ENCODE measurements at regions not wholly inside any gene's neighbourhood (a gene's known extent, or its start where the extent isn't known, plus 50 kb on each side); places are given as distances from the start of the nearest gene placed in this dataset.

DNA sequence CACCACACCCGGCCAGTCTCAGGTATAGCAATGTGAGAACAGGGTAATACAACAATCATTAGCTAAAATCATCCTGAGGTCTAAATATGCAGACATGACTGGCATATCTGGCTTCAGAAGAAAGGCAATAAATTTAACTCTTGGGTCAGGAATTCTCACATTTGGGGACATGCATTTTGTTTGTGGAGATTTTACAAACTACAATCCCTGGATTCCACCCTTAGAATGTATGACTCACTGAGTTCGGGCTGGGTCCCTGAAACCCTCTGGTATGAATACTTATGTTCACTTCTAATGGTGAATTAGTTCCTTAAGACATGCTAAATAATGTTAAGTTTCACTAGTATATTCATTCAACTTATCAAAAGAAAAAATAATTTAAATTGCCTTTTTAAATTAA lies 98.9 kb upstream of the HMGA2 start:
- Histone ChIP-seq H3K36me3 (ENCODE audit: low read depth) (no peaks in the 10 kb centered on the region), H3K27ac (no peak overlapping the region), H3K79me2 (ENCODE audit: low read depth) (no peaks in the 10 kb centered on the region), H3K9me2 (ENCODE audit: insufficient read depth) (0 out of 2 replicates have a peak, but pooled peaks cover 4% of the 10 kb centered on the region), H3K4me3 (no peak overlapping the region), H3K4me1 (replicated peaks; ENCODE audit: insufficient read depth) (no peaks in the 10 kb centered on the region), H3K9me3 (ENCODE audit: insufficient read depth, low read depth) (no peaks in the 10 kb centered on the region; the same call in 1 of the 2 replicates), H4K20me1 (ENCODE audit: insufficient read depth) (no peaks in the 10 kb centered on the region), H2AFZ (no peak overlapping the region), H3K27me3 (ENCODE audit: insufficient read depth, low read depth) (no peaks in the 10 kb centered on the region), H3K4me2 (no peak overlapping the region), H3F3A (ENCODE audit: insufficient read depth, low read depth) (no peaks in the 10 kb centered on the region)
- no peak for DNase-seq
- ChIA-PET POLR2A (ENCODE audit: unreplicated experiment) (no interaction called here), CTCF (no interaction called here)
- TF ChIP-seq EZH2 (IDR thresholded peaks at IDR 0.05; ENCODE audit: low read depth): no peak
- TF ChIP-seq, protein P1, sequence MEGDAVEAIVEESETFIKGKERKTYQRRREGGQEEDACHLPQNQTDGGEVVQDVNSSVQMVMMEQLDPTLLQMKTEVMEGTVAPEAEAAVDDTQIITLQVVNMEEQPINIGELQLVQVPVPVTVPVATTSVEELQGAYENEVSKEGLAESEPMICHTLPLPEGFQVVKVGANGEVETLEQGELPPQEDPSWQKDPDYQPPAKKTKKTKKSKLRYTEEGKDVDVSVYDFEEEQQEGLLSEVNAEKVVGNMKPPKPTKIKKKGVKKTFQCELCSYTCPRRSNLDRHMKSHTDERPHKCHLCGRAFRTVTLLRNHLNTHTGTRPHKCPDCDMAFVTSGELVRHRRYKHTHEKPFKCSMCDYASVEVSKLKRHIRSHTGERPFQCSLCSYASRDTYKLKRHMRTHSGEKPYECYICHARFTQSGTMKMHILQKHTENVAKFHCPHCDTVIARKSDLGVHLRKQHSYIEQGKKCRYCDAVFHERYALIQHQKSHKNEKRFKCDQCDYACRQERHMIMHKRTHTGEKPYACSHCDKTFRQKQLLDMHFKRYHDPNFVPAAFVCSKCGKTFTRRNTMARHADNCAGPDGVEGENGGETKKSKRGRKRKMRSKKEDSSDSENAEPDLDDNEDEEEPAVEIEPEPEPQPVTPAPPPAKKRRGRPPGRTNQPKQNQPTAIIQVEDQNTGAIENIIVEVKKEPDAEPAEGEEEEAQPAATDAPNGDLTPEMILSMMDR (conservative IDR thresholded peaks at IDR 0.05): no peak
- intact Hi-C loops (cut with micrococcal nuclease; ENCODE audit: unreplicated experiment): no loop called here
- no TSS peak for BruUV-seq (replicated peaks)

DNA sequence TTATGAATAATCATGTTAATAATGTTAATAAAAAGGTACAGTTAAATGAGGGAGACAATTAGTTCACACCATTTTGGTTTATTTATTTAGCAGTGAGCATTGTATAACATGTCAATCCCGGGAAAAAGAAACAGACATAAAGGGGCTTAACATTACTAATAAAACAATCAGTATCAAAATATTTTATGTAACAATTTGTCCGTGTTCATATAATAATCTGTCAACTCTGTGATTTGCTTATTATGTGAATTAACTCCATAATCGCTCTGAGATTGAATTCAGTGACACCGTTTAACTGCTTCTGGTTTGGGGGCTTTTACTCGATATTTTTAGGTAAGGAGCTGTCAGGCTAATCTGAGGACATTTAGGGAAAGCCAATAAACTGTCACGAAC lies 95.8 kb upstream of the HMGA2 start:
- H3K79me2 ChIP-seq (ENCODE audit: low read depth): no peaks in the 10 kb centered on the region
- intact Hi-C loops (cut with micrococcal nuclease; ENCODE audit: unreplicated experiment): no loop called here
- no peak overlapping the region for H3K4me2 ChIP-seq
- H3K4me1 ChIP-seq (replicated peaks; ENCODE audit: insufficient read depth): no peaks in the 10 kb centered on the region
- H3K27ac ChIP-seq: no peak overlapping the region
- CTCF ChIA-PET: no interaction called here
- TF ChIP-seq, protein P1 (conservative IDR thresholded peaks at IDR 0.05): no peak
- TF ChIP-seq EZH2 (IDR thresholded peaks at IDR 0.05; ENCODE audit: low read depth): no peak
- no TSS peak for BruUV-seq (replicated peaks)
- no peak overlapping the region for H3K4me3 ChIP-seq
- no peaks in the 10 kb centered on the region for H3K36me3 ChIP-seq (ENCODE audit: low read depth)
- no peak overlapping the region for H2AFZ ChIP-seq
- no peaks in the 10 kb centered on the region; the same call in 1 of the 2 replicates for H3K9me3 ChIP-seq (ENCODE audit: insufficient read depth, low read depth)
- H3F3A ChIP-seq (ENCODE audit: insufficient read depth, low read depth): no peaks in the 10 kb centered on the region
- H3K9me2 ChIP-seq (ENCODE audit: insufficient read depth): no peaks in the 10 kb centered on the region
- DNase-seq: no peak
- POLR2A ChIA-PET (ENCODE audit: unreplicated experiment): no interaction called here
- H4K20me1 ChIP-seq (ENCODE audit: insufficient read depth): no peaks in the 10 kb centered on the region
- no peaks in the 10 kb centered on the region for H3K27me3 ChIP-seq (ENCODE audit: insufficient read depth, low read depth)

GRCh38 chr12:65728848-65729793 lies 95.2 kb upstream of the HMGA2 start:
- Histone ChIP-seq H4K20me1 (ENCODE audit: insufficient read depth) (no peaks in the 10 kb centered on the region), H3K4me2 (no peak overlapping the region), H3K36me3 (ENCODE audit: low read depth) (no peaks in the 10 kb centered on the region), H3K79me2 (ENCODE audit: low read depth) (no peaks in the 10 kb centered on the region), H3K4me3 (no peak overlapping the region), H3K27me3 (ENCODE audit: insufficient read depth, low read depth) (no peaks in the 10 kb centered on the region), H3K9me2 (ENCODE audit: insufficient read depth) (no peaks in the 10 kb centered on the region), H3F3A (ENCODE audit: insufficient read depth, low read depth) (no peaks in the 10 kb centered on the region), H3K27ac (no peak overlapping the region), H2AFZ (no peak overlapping the region), H3K4me1 (replicated peaks; ENCODE audit: insufficient read depth) (no peaks in the 10 kb centered on the region), H3K9me3 (ENCODE audit: insufficient read depth, low read depth) (no peaks in the 10 kb centered on the region; the same call in 1 of the 2 replicates)
- TF ChIP-seq, protein P1 (conservative IDR thresholded peaks at IDR 0.05): no peak
- no peak for TF ChIP-seq EZH2 (IDR thresholded peaks at IDR 0.05; ENCODE audit: low read depth)
- intact Hi-C loops (cut with micrococcal nuclease; ENCODE audit: unreplicated experiment): no loop called here
- ChIA-PET POLR2A (ENCODE audit: unreplicated experiment) (no interaction called here), CTCF (no interaction called here)
- BruUV-seq (replicated peaks): no TSS peak
- DNase-seq: no peak

Data from PC-9 (cell line).